Panc1 (cell line): ENCODE measurements at regions not wholly inside any gene's neighbourhood (a gene's known extent, or its start where the extent isn't known, plus 50 kb on each side); places are given as distances from the start of the nearest gene placed in this dataset.

Experiments
- ATAC-seq: fragments of 200-7000 bp; cut with Tn5 transposase; 2 replicates; pipeline ENCODE4 v1.9.1; 2020; ENCODE audit warnings: mild to moderate bottlenecking, moderate library complexity
- BruUV-seq: library from RNA; stranded (reverse); fragments of 400-500 nt; replicated peaks from 2 replicates; lab custom pipeline; 2021; lab: Mats Ljungman, UMichigan
- CTCF ChIA-PET: fragments of 300-600 bp; sonication (Branson Sonifier 250); formaldehyde crosslinking; loops from one replicate; lab custom pipeline; 2022; ENCODE audit warnings: antibody characterized with exemption; lab: Charles Lee
- POLR2A ChIA-PET: fragments of 300-600 bp; sonication (Branson Sonifier 250); formaldehyde crosslinking; loops from one replicate; lab custom pipeline; 2022; ENCODE audit warnings: antibody characterized with exemption; lab: Charles Lee
- DNase-seq: peaks from one replicate; pipeline ENCODE4 v3.0.0-alpha.2; 2010; ENCODE audit warnings: low read depth, low spot score
- H3K27ac ChIP-seq: 2 replicates; pipeline ENCODE4 v1.5.1; 2011; ENCODE audit warnings: mild to moderate bottlenecking, low read length, inconsistent platforms
- H3K27me3 ChIP-seq: fragments of 200-500 bp; sonication (Bioruptor generic); 2 replicates; pipeline ENCODE4 v1.6.0; 2014; ENCODE audit warnings: low read length, inconsistent platforms; ENCODE audit not compliant: control insufficient read depth, insufficient read depth
- H3K36me3 ChIP-seq: fragments of 200-500 bp; sonication (Bioruptor generic); 2 replicates; pipeline ENCODE4 v1.5.1; 2014; ENCODE audit warnings: inconsistent platforms, mild to moderate bottlenecking, low read length, moderate library complexity; ENCODE audit not compliant: control insufficient read depth, insufficient read depth
- H3K4me1 ChIP-seq: 2 replicates; pipeline ENCODE4 v1.5.1; 2011; ENCODE audit warnings: inconsistent platforms, mild to moderate bottlenecking, low read length, moderate library complexity; ENCODE audit not compliant: control insufficient read depth, insufficient read depth
- H3K4me3 ChIP-seq, 2 experiments: 2 replicates each; pipeline ENCODE4 v1.5.1; 2011 to 2012; ENCODE audit warnings: low read depth in 2 of 2, low read length in 2 of 2, mild to moderate bottlenecking in 2 of 2, inconsistent platforms in 1 of 2, moderate library complexity in 1 of 2
- H3K9me3 ChIP-seq: fragments of 200-500 bp; sonication (Bioruptor generic); 2 replicates; pipeline ENCODE4 v1.5.1; 2014; ENCODE audit warnings: low read depth, mild to moderate bottlenecking, inconsistent platforms, low read length, moderate library complexity; ENCODE audit not compliant: control insufficient read depth, insufficient read depth
- POLR2AphosphoS5 ChIP-seq: IDR thresholded peaks from 2 replicates; pipeline ENCODE4 v1.6.1; 2012; ENCODE audit warnings: mild to moderate bottlenecking, low read depth, low read length, moderate library complexity
- SIN3A ChIP-seq: IDR thresholded peaks from 2 replicates; pipeline ENCODE4 v1.6.1; 2012; ENCODE audit warnings: low read depth, mild to moderate bottlenecking, low read length, moderate library complexity, borderline replicate concordance; ENCODE audit not compliant: insufficient read depth
- TCF7L2 ChIP-seq: IDR thresholded peaks from 2 replicates; pipeline ENCODE4 v1.6.1; 2011; ENCODE audit warnings: mild to moderate bottlenecking, low read depth, low read length, inconsistent platforms
- in situ Hi-C: cut with HindIII; loops from 2 replicates; pipeline ENCODE4 v1.10.0; 2016; ENCODE audit warnings: low sequenced_read_pairs, low pct_unique_long_range_greater_than_20kb
- intact Hi-C: fragments of 100-400 bp; cut with micrococcal nuclease; formaldehyde crosslinking; loops from one replicate; pipeline ENCODE4 v1.10.0; 2022; ENCODE audit not compliant: unreplicated experiment
- TF ChIP-seq, protein P1 (sequence below): fragments of 450-650 bp; IDR thresholded peaks from 2 replicates; pipeline ENCODE4 v1.5.1; 2017; ENCODE audit warnings: mild to moderate bottlenecking
- TF ChIP-seq, protein P2 (sequence below), 2 experiments: IDR thresholded peaks; 2 replicates each; pipeline ENCODE4 v1.6.1; 2011 to 2012; ENCODE audit warnings: low read depth in 2 of 2, control low read depth in 1 of 2, low read length in 1 of 2, mild to moderate bottlenecking in 1 of 2, moderate library complexity in 1 of 2; ENCODE audit not compliant: insufficient read depth in 1 of 2

DNA sequence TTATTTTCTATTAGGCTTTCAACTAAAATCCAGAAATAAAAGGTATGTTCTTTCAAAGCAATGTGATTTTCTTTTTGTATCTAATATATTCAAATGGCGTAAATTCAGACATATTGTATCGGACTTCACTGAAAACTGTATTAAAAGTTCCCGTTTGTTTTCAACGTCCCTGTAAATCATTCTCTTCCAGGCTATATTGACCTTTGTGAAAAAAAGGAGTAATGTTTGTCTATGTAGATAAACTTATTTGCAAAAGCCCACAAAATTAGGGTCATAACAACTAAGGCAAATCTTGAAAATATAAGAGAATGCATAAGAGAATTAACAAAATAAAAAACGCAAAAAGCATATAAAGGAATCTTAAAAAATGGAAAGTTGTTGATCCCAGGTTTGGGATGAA lies 1492.4 kb downstream of the AACS start:
- DNase-seq (no peak), ATAC-seq (no peak)
- Histone ChIP-seq H3K4me3 (no peak overlapping the region), H3K36me3 (no peaks in the 10 kb centered on the region), H3K27ac (no peak overlapping the region), H3K27me3 (no peaks in the 10 kb centered on the region), H3K9me3 (0 out of 2 replicates have a peak, but pooled peaks cover under 1% of the 10 kb centered on the region), H3K4me1 (no peaks in the 10 kb centered on the region)
- ChIA-PET CTCF (no interaction called here), POLR2A (no interaction called here)
- BruUV-seq: no TSS peak
- intact Hi-C loops (no loop called here), in situ Hi-C loops (no loop called here)
- TF ChIP-seq POLR2AphosphoS5 (no peak), TCF7L2 (no peak), SIN3A (no peak)
- TF ChIP-seq, protein P1, sequence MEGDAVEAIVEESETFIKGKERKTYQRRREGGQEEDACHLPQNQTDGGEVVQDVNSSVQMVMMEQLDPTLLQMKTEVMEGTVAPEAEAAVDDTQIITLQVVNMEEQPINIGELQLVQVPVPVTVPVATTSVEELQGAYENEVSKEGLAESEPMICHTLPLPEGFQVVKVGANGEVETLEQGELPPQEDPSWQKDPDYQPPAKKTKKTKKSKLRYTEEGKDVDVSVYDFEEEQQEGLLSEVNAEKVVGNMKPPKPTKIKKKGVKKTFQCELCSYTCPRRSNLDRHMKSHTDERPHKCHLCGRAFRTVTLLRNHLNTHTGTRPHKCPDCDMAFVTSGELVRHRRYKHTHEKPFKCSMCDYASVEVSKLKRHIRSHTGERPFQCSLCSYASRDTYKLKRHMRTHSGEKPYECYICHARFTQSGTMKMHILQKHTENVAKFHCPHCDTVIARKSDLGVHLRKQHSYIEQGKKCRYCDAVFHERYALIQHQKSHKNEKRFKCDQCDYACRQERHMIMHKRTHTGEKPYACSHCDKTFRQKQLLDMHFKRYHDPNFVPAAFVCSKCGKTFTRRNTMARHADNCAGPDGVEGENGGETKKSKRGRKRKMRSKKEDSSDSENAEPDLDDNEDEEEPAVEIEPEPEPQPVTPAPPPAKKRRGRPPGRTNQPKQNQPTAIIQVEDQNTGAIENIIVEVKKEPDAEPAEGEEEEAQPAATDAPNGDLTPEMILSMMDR: no peak
- TF ChIP-seq, protein P2, sequence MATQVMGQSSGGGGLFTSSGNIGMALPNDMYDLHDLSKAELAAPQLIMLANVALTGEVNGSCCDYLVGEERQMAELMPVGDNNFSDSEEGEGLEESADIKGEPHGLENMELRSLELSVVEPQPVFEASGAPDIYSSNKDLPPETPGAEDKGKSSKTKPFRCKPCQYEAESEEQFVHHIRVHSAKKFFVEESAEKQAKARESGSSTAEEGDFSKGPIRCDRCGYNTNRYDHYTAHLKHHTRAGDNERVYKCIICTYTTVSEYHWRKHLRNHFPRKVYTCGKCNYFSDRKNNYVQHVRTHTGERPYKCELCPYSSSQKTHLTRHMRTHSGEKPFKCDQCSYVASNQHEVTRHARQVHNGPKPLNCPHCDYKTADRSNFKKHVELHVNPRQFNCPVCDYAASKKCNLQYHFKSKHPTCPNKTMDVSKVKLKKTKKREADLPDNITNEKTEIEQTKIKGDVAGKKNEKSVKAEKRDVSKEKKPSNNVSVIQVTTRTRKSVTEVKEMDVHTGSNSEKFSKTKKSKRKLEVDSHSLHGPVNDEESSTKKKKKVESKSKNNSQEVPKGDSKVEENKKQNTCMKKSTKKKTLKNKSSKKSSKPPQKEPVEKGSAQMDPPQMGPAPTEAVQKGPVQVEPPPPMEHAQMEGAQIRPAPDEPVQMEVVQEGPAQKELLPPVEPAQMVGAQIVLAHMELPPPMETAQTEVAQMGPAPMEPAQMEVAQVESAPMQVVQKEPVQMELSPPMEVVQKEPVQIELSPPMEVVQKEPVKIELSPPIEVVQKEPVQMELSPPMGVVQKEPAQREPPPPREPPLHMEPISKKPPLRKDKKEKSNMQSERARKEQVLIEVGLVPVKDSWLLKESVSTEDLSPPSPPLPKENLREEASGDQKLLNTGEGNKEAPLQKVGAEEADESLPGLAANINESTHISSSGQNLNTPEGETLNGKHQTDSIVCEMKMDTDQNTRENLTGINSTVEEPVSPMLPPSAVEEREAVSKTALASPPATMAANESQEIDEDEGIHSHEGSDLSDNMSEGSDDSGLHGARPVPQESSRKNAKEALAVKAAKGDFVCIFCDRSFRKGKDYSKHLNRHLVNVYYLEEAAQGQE (IDR thresholded peaks at IDR 0.05; ENCODE audit: insufficient read depth in 1 of 2, low read depth in 2 of 2, low read length in 1 of 2): no peak

DNA sequence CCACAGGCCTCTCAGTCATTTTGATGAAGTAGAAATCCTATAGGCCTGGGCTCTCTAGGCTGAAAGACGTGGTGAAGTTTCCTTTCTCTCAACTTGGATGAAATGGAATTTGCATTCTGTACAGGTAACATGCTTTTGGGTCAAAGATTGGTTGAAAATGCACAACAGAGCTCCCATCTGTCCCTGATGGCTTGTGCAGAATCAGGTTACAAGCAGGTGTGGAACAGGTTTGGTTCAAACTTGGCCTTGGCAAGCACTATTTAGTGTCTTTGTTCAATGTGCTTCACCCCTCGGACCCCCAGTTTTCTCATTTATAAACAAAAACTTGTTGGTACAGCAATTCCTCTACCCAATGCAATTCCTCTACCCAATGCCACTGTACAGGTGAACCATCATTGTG lies 1493.0 kb downstream of the AACS start:
- in situ Hi-C loops: no loop called here
- no peaks in the 10 kb centered on the region for H3K9me3 ChIP-seq
- BruUV-seq: no TSS peak

More for the DNA sequence above, 1493.0 kb downstream of the AACS start:
- no peaks in the 10 kb centered on the region for H3K27me3 ChIP-seq
- no peaks in the 10 kb centered on the region for H3K36me3 ChIP-seq
- TF ChIP-seq, protein P2 (IDR thresholded peaks at IDR 0.05; ENCODE audit: insufficient read depth in 1 of 2, low read depth in 2 of 2, low read length in 1 of 2): no peak
- TF ChIP-seq, protein P1: no peak
- TF ChIP-seq SIN3A: no peak
- no peak for TF ChIP-seq POLR2AphosphoS5
- TF ChIP-seq TCF7L2: no peak
- H3K4me3 ChIP-seq: no peak overlapping the region
- ATAC-seq (no peak), DNase-seq (no peak)
- CTCF ChIA-PET: no interaction called here
- POLR2A ChIA-PET: no interaction called here
- H3K4me1 ChIP-seq: no peaks in the 10 kb centered on the region
- H3K27ac ChIP-seq: no peak overlapping the region
- intact Hi-C loops: no loop called here
